HG03442 (cell line): ENCODE measurements at regions not wholly inside any gene's neighbourhood (a gene's known extent, or its start where the extent isn't known, plus 50 kb on each side); places are given as distances from the start of the nearest gene placed in this dataset.

Experiments used
- ATAC-seq: cut with Tn5 transposase; IDR thresholded peaks from one replicate; pipeline ENCODE4 v1.9.1; 2021; ENCODE audit warnings: mild to moderate bottlenecking, moderate library complexity; ENCODE audit not compliant: unreplicated experiment

GRCh38 chr2:74759986-74760385 is 73.9 kb upstream of the HK2 start:
- ATAC-seq, result no peak

DNA sequence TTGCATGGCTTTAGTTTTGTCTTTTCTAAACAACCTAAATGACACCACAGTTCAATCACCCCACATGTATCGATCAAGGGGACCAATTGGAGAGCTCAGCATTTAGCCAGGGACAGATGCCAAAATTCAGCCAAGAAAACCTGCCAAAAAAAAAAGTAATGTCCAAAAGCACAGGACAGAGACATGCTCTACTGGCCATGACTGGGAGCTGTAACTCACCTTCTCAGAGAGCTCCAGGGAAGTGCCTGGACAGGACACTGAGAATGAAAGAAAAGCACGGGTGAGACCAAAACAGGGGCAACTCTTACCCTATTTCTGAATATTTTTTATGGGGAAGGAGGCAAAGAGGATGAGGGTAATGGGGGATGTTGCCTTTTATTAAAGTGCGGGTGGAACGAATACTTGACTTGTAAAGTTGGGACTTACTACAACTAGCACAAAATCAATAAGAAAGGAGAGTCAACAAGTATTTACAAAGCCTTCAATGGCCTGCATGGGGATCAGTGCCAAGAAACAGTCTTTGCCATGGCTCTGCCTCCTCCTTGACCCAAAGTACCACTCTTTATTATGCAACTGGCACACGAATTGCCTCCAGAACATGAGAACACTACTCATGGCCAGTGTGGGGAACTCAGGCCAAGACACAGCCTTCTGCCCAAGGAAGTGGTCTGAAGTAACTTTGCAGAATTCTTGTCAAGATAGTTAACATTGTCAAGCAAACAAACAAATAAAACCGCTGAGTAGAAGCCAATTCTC is 72.9 kb upstream of the HK2 start:
- no peak for ATAC-seq

- no peak for ATAC-seq
Measured at GRCh38 chr2:74762789-74763188, 71.1 kb upstream of the HK2 start.

DNA sequence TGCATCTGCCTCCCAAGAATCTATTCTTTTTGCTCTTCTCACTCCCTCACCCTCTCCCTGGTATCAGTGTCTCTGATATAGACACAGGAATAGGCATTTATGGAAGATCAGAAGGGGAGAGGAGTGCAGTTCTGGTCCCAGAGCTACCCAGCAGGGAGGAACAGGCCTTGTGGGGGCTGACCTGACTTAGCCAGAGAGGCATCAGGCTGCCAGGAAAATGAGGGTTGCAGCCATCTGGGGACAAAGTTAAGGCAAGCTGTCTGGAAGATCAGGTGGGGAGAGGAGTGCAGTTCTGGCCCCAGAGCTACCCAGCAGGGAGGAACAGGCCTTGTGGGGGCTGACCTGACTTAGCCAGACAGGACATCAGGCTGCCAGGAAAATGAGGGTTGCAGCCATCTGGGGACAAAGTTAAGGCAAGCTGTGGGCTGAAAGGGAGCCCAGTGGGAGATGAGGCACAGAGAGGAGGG is 69.9 kb upstream of the HK2 start:
- ATAC-seq, result no peak

DNA sequence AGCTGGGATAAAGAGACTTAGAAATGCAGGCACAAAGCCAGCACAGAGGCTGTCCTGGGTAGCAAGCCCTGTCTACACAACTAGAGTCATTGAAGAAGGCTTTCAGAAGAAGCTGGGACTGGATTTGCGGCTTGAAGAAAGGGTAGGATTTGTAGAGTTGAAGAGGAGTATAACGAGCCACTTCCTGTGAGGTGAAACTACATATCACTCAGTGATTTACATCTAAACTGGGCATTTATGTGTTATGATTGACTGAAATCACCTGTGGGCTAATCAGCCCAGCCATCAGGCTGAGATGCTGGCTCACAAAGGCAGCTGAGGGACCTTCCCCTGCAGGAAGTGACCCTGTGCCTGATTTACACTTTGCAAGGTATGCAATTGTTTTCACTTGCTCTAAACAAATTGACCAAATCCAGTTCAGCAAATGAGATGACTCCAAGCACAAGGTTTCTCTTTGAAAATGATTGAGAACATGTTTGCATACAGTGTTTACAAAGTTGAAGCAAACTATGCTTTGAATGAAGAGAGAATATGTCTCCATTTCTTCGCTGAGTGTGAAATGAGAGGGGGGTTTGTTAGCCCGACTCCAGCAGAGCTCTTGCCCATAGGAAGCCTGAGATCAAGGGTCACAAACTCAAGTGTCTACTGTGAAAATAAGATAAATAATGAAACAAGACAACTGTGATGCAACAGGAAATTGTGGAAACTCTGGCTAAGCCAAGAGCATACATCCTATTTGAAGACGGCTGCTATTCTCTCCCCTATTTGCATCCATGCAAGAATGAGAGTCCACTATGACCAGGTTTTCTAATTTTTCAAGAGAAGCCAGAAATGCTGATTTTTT is 69.3 kb upstream of the HK2 start:
- no peak for ATAC-seq

DNA sequence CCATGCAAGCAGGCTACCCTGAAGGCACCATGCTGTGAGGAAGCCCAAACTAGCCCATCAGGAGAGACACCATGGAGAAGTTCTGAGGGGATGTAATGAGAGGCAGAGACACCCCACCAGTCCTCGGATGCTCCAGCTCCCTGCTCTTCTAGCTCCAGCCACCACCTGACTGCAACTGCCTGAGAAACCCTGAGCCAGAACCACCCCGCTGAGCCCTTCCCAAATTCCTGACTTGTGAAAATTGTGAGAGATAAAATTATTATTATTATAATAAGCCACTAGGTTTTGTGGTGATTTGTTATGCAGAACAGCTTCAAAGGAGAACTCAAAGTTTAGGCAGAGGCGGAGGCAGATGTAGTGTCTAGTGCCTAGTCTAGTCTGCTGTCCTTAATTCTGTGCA is 67.1 kb upstream of the HK2 start:
- ATAC-seq, result no peak

DNA sequence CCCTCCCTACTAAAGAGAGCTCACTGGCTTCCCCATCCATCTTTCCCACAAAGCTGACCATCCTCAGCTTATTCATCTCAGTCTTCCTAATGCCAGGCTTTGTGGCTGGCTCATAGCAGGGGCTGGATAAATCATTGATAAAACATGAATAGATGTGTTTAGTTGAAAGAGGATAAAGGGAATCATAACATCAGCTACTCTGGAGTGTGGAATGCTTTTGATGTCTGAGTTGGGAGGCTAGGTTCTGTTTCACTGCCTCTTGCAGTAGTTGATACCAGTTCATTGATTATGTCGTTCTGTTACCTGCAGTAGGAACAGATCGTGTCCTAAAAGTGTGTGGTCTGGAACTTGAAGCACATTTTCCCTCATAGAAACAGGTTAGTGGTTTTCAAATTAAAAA is 66.3 kb upstream of the HK2 start:
- no peak for ATAC-seq

DNA sequence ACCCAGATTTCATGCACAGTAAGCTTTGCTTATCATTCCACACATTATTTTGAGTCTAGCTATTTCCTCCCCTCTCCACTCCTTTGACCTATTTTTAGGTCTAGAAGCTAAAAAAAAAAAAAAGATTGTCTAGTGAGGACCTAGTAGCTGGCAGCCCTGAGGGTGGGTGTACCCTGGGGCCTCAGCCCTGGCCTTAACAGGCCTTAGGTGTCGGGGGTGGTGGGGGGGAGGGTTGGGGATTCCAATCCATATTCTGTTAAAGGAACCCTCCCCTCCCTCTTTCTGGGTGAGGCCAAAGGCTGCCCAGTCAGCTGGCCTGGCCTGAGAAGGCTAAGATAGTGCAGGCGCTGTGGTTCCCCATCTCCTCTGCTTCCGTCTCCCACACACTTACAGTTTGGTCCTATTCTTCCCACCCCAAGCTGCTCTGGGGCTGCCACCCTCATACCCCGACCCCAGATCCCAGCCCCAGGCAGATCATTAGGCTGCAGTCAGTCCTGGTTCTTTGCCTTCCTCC is 65.5 kb upstream of the HK2 start:
- ATAC-seq, result no peak

- no peak for ATAC-seq
Measured at GRCh38 chr2:74772046-74772445, 61.9 kb upstream of the HK2 start.

- ATAC-seq, result peak; percentile 69
Measured at GRCh38 chr2:74777161-74777900, 56.6 kb upstream of the HK2 start.

GRCh38 chr2:74778381-74779264 is 55.3 kb upstream of the HK2 start:
- ATAC-seq, result no peak

DNA sequence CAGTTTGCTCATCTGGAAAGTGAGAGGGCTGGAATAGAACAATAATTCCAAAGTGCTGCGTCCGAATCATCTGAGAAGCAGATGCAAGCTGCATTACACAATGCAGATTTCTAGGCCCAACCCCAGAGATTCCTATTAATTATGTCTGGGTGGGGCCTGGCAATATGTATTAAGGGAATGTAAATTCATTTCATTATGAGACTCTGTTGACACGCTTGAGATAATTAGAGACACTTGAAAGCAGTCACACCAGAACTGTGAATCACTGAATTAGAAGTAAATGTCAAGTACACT is 54.7 kb upstream of the HK2 start:
- ATAC-seq, result no peak

GRCh38 chr2:74779587-74780135 is 54.3 kb upstream of the HK2 start:
- no peak for ATAC-seq
